ENCODE measurements at regions not wholly inside any gene's neighbourhood (a gene's known extent, or its start where the extent isn't known, plus 50 kb on each side); places are given as distances from the start of the nearest gene placed in this dataset.
"Not testable (repeated sequence)": the region's sequence is repeated elsewhere in the genome, so short reads cannot be mapped to it uniquely, and the experiment has no call there.

DNA sequence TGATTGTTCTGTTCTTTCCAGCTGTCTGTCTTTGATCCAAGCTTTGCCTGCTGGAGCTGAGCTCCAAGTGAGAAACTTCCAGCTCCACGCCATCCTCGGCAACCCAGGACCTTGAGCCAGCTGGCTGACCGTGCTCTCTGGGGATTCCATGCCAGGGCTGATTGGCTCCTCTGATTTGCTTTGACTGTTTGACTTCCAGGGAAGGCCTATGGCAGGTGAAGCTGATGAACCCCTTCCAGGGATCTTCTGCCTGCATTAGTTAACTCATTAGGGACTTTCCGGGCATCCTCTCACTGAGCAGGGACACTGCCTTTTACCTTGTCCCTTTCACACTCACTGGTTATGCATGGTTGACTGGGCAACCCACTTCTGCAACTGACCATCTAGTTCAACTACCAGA is 406.1 kb downstream of the RPS6KC1 start:
- intact Hi-C loops (cut with DNase I; ENCODE audit: low total_unique reads): no loop called here
- H3K4me3 ChIP-seq (ENCODE audit: low read depth, poor library complexity, severe bottlenecking): no peak overlapping the region
- 20 to 36% methylated on average over 4 of the region's 4 CpGs for WGBS, 2 donors
- no peak for DNase-seq (ENCODE audit: low spot score in 2 of 2)
- no peak for TF ChIP-seq CTCF (IDR thresholded peaks at IDR 0.05)

DNA sequence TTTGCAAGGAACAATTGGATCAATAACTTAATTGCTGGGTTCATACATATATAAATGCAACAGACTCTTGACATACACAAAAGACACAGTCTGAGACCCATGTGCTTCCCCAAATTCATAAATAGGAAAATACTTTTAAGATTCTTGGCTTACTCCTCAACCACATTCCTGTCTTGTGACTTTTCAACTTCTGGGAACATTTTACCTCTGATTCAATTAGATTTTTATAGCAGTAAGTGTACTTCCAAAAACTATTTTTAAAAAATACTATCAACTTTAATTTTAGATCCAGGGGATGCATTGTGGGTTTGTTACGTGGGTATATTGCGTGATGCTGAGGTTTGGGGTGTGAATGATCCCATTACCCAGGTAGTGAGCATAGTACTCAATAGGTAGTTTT is 406.7 kb downstream of the RPS6KC1 start:
- no peak for DNase-seq (ENCODE audit: low spot score in 2 of 2)
- WGBS, 2 donors: 27 to 58% methylated on average over 2 of the region's 2 CpGs
- intact Hi-C loops (cut with DNase I; ENCODE audit: low total_unique reads): no loop called here
- TF ChIP-seq POLR2A (IDR thresholded peaks at IDR 0.05) (no peak), CTCF (IDR thresholded peaks at IDR 0.05) (no peak)
- H3K4me3 ChIP-seq (ENCODE audit: low read depth, poor library complexity, severe bottlenecking): no peak overlapping the region

DNA sequence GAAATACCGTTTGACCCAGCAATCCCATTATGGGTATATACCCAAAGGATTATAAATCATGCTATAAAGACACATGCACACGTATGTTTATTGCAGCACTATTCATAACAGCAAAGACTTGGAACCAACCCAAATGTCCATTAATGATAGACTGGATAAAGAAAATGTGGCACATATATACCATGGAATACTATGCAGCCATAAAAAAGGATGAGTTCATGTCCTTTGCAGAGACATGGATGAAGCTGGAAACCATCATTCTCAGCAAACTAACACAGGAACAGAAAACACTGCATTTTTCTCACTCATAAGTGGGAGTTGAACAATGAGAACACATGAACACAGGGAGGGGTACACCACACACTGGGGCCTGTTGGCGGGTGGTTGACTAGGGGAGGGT is 411.3 kb downstream of the RPS6KC1 start:
- H3K4me3 ChIP-seq (ENCODE audit: low read depth, poor library complexity, severe bottlenecking); intact Hi-C loops (cut with DNase I; ENCODE audit: low total_unique reads); DNase-seq (ENCODE audit: low spot score in 2 of 2): not testable (repeated sequence)
- 89 to 91% methylated on average over 3 of the region's 3 CpGs for WGBS, 2 donors

- TF ChIP-seq CTCF (IDR thresholded peaks at IDR 0.05): no peak
- no peak for TF ChIP-seq POLR2A (IDR thresholded peaks at IDR 0.05)
These were observed 413.9 kb downstream of the RPS6KC1 start for GRCh38 chr1:213464786-213465460.

DNA sequence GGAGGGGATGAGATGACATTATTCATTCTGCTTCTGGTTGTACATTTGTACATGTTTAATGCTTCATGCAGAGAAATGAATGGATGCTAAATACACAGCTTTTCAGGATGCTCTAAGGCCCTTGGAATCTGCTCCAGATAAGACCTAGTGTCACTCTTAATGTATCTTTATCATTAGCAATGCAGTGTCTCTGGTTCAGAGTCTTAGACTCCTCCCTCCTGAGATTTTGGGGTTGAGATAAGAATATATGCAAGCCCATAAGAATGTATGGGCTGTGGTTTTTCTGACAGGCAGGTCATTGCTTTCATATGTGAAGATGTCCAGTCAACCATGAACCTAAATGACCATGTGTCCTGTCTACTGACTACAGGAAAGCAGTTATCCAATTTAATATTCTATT is 415.5 kb downstream of the RPS6KC1 start:
- TF ChIP-seq POLR2A (IDR thresholded peaks at IDR 0.05) (no peak), CTCF (IDR thresholded peaks at IDR 0.05) (no peak)
- no peak overlapping the region for H3K4me3 ChIP-seq (ENCODE audit: low read depth, poor library complexity, severe bottlenecking)
- intact Hi-C loops (cut with DNase I; ENCODE audit: low total_unique reads): no loop called here
- no peak for DNase-seq (ENCODE audit: low spot score in 2 of 2)

More at GRCh38 chr1:213464786-213465460, 413.9 kb downstream of the RPS6KC1 start:
- no peak overlapping the region for H3K4me3 ChIP-seq (ENCODE audit: low read depth, poor library complexity, severe bottlenecking)
- 52 to 64% methylated on average over 2 of the region's 2 CpGs for WGBS, 2 donors
- intact Hi-C loops (cut with DNase I; ENCODE audit: low total_unique reads): no loop called here
- no peak for DNase-seq (ENCODE audit: low spot score in 2 of 2)

DNA sequence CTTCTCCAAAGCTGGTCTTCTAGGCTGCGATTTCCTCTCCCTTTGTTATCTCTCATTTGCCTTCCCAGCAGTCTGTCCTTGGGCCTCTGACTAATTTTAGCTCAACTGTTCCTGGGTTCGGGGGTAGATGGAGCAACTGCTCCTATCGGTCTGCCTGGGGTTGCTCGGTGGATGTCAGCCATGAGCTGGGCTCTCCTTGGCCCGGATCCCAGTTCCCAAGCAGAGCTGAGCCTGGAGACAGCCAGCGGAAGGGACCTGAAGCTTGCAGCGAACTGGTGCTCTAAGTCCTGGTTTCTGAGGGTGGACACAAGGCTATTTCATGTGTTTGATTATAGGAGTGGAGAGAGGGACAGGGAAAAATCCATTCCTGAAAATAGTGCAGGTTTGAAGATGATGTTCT is 423.0 kb downstream of the RPS6KC1 start:
- intact Hi-C loops (cut with DNase I; ENCODE audit: low total_unique reads): no loop called here
- DNase-seq (ENCODE audit: low spot score in 2 of 2): no peak
- TF ChIP-seq POLR2A (IDR thresholded peaks at IDR 0.05) (no peak), CTCF (IDR thresholded peaks at IDR 0.05) (no peak)
- no peak overlapping the region for H3K4me3 ChIP-seq (ENCODE audit: low read depth, poor library complexity, severe bottlenecking)
- WGBS, 2 donors: 65 to 66% methylated on average over 7 of the region's 7 CpGs

All from lower leg skin (tissue), 4 donors.